ENCODE measurements at regions not wholly inside any gene's neighbourhood (a gene's known extent, or its start where the extent isn't known, plus 50 kb on each side); places are given as distances from the start of the nearest gene placed in this dataset.

- intact Hi-C loops (cut with DNase I), result loop anchor here (5.0 kb wide), 1 partner anchor 162 kb away; the partner anchor contains the start of gene SPRY1
- Histone ChIP-seq H3K4me3 (no peak overlapping the region), H3K9me3 (no peaks in the 10 kb centered on the region), H3K4me1 (peaks cover 0 to 28% (median 17%) of the 10 kb centered on the region in 4 donors), H3K36me3 (no peaks in the 10 kb centered on the region), H3K27ac (no peak overlapping the region), H3K27me3 (no peaks in the 10 kb centered on the region)
- no peak for DNase-seq
- TF ChIP-seq POLR2AphosphoS5 (IDR thresholded peaks at IDR 0.05) (no peak), POLR2A (IDR thresholded peaks at IDR 0.05) (no peak), CTCF (IDR thresholded peaks at IDR 0.05) (no peak), EP300 (IDR thresholded peaks at IDR 0.05) (no peak)
- WGBS, 2 donors, result 68 to 72% methylated on average over 1 of the region's 1 CpG
These were observed 162.3 kb downstream of the SPRY1 start for GRCh38 chr4:123558865-123559264.

- Histone ChIP-seq H3K27ac (no peak overlapping the region), H3K9me3 (no peaks in the 10 kb centered on the region), H3K4me1 (peaks cover 0 to 17% (median 14%) of the 10 kb centered on the region in 4 donors), H3K4me3 (no peak overlapping the region), H3K27me3 (no peaks in the 10 kb centered on the region), H3K36me3 (no peaks in the 10 kb centered on the region)
- 86 to 88% methylated on average over 7 of the region's 7 CpGs for WGBS, 2 donors
- no peak for DNase-seq
- intact Hi-C loops (cut with DNase I), result loop anchor here (5.0 kb wide), 1 partner anchor 163 kb away; the partner anchor contains the start of gene SPRY1
- TF ChIP-seq POLR2A (IDR thresholded peaks at IDR 0.05), result no peak
- no peak for TF ChIP-seq CTCF (IDR thresholded peaks at IDR 0.05)
- no peak for TF ChIP-seq POLR2AphosphoS5 (IDR thresholded peaks at IDR 0.05)
- no peak for TF ChIP-seq EP300 (IDR thresholded peaks at IDR 0.05)
These were observed 163.6 kb downstream of the SPRY1 start for GRCh38 chr4:123559955-123560871.

GRCh38 chr4:123561525-123561924 is 164.9 kb downstream of the SPRY1 start:
- H3K27ac ChIP-seq, result no peak overlapping the region
- 0 to 98% methylated on average over 1 of the region's 1 CpG for WGBS, 2 donors
- DNase-seq, result no peak
- no peaks in the 10 kb centered on the region for H3K9me3 ChIP-seq
- no peaks in the 10 kb centered on the region for H3K27me3 ChIP-seq
- no peaks in the 10 kb centered on the region for H3K36me3 ChIP-seq
- H3K4me1 ChIP-seq, result peaks cover 0 to 3% (median 1%) of the 10 kb centered on the region in 4 donors
- intact Hi-C loops (cut with DNase I), result no loop called here
- TF ChIP-seq CTCF (IDR thresholded peaks at IDR 0.05) (no peak), POLR2AphosphoS5 (IDR thresholded peaks at IDR 0.05) (no peak), EP300 (IDR thresholded peaks at IDR 0.05) (no peak), POLR2A (IDR thresholded peaks at IDR 0.05) (no peak)
- H3K4me3 ChIP-seq, result no peak overlapping the region

- TF ChIP-seq CTCF (IDR thresholded peaks at IDR 0.05) (no peak), EP300 (IDR thresholded peaks at IDR 0.05) (no peak), POLR2A (IDR thresholded peaks at IDR 0.05) (no peak), POLR2AphosphoS5 (IDR thresholded peaks at IDR 0.05) (no peak)
- DNase-seq, result no peak
- intact Hi-C loops (cut with DNase I), result no loop called here
- H3K27me3 ChIP-seq, result no peaks in the 10 kb centered on the region
- H3K36me3 ChIP-seq, result no peaks in the 10 kb centered on the region
- no peaks in the 10 kb centered on the region for H3K9me3 ChIP-seq
- H3K27ac ChIP-seq, result no peak overlapping the region
- 90 to 91% methylated on average over 4 of the region's 4 CpGs for WGBS, 2 donors
- H3K4me1 ChIP-seq, result no peaks in the 10 kb centered on the region
- H3K4me3 ChIP-seq, result no peak overlapping the region
These were observed 166.6 kb downstream of the SPRY1 start for GRCh38 chr4:123562994-123563750.

Data from sigmoid colon (tissue), 6 donors.